Hepatocyte (in vitro differentiated cells): ENCODE measurements at regions not wholly inside any gene's neighbourhood (a gene's known extent, or its start where the extent isn't known, plus 50 kb on each side); places are given as distances from the start of the nearest gene placed in this dataset.

ENCODE experiments used
- DNase-seq: peaks from one replicate; pipeline ENCODE4 v3.0.0-alpha.2; 2016; ENCODE audit warnings: low spot score
- H2AFZ ChIP-seq: fragments of 200-600 bp; sonication (generic); 2 replicates; pipeline ENCODE4 v1.6.0; 2016; ENCODE audit warnings: antibody characterized with exemption, mild to moderate bottlenecking
- H3K27ac ChIP-seq: fragments of 200-600 bp; sonication (generic); 2 replicates; pipeline ENCODE4 v1.5.1; 2016; ENCODE audit warnings: mild to moderate bottlenecking
- H3K27me3 ChIP-seq: fragments of 200-600 bp; sonication (generic); 2 replicates; pipeline ENCODE4 v1.6.1; 2016
- H3K36me3 ChIP-seq: fragments of 200-600 bp; sonication (generic); replicated peaks from 2 replicates; pipeline ENCODE4 v1.5.1; 2016; ENCODE audit warnings: low read depth; ENCODE audit not compliant: insufficient read depth
- H3K4me1 ChIP-seq: fragments of 200-600 bp; sonication (generic); 2 replicates; pipeline ENCODE4 v1.5.1; 2016; ENCODE audit warnings: mild to moderate bottlenecking, moderate library complexity; ENCODE audit not compliant: insufficient read depth
- H3K4me2 ChIP-seq: fragments of 200-600 bp; sonication (generic); 2 replicates; pipeline ENCODE4 v1.6.0; 2016
- H3K4me3 ChIP-seq: fragments of 200-600 bp; sonication (generic); 2 replicates; pipeline ENCODE4 v1.5.1; 2016; ENCODE audit warnings: mild to moderate bottlenecking
- H3K79me2 ChIP-seq: fragments of 200-600 bp; sonication (generic); 2 replicates; pipeline ENCODE4 v1.6.0; 2017; ENCODE audit warnings: mild to moderate bottlenecking
- H3K9me2 ChIP-seq: fragments of 200-600 bp; sonication (generic); replicated peaks from 2 replicates; pipeline ENCODE4 v1.6.0; 2017; ENCODE audit warnings: mild to moderate bottlenecking; ENCODE audit not compliant: insufficient read depth
- H3K9me3 ChIP-seq: fragments of 200-600 bp; sonication (generic); 2 replicates; pipeline ENCODE4 v1.5.1; 2016; ENCODE audit warnings: low read depth, mild to moderate bottlenecking
- H4K20me1 ChIP-seq: fragments of 200-600 bp; sonication (generic); 2 replicates; pipeline ENCODE4 v1.6.0; 2016; ENCODE audit warnings: mild to moderate bottlenecking; ENCODE audit not compliant: insufficient read depth, poor library complexity, severe bottlenecking
- CTCF ChIP-seq: fragments of 200-600 bp; sonication (generic); IDR thresholded peaks from 2 replicates; pipeline ENCODE4 v1.5.1; 2016; ENCODE audit warnings: antibody characterized with exemption, mild to moderate bottlenecking; ENCODE audit not compliant: poor library complexity
- EZH2 ChIP-seq: fragments of 200-600 bp; sonication (generic); IDR thresholded peaks from 2 replicates; pipeline ENCODE4 v1.6.1; 2016; ENCODE audit warnings: antibody characterized with exemption, mild to moderate bottlenecking, borderline replicate concordance
- EZH2phosphoT487 ChIP-seq: fragments of 200-600 bp; sonication (generic); IDR thresholded peaks from one replicate; pipeline ENCODE4 v1.6.1; 2018; ENCODE audit warnings: antibody characterized with exemption, mild to moderate bottlenecking, low read depth, moderate library complexity; ENCODE audit not compliant: unreplicated experiment, severe bottlenecking
- WGBS: methylation state at CpG from one replicate; pipeline ENCODE4 v1.1.6; 2016; ENCODE audit warnings: low lambda C conversion rate; ENCODE audit errors: missing lambda C conversion rate; 5-methylcytosine and 5-hydroxymethylcytosine counted together

DNA sequence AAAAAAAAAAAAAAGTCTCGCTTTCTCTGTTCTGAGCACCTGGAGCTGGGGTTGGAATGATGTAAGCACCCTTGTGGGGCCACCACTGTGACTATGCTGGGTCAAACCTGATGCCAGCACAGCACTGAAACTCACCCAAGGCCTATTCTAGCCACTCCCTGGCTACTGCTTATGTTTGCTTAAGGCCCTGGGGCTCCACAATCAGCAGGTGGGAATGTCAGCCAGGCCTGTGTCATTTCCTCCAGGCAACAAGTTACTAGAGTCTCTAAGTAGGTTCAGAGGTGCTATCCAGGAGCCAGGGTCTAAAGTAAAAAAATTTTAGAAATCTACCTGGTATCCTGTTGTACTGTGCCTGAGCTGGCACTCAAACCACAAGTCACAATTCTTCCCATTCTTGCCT, 1306.8 kb downstream of the STIM2 start:
- H3K4me1 ChIP-seq: no peaks in the 10 kb centered on the region
- no peak overlapping the region for H3K27ac ChIP-seq
- DNase-seq: peak; percentile 19
- no peak overlapping the region for H3K4me2 ChIP-seq
- H3K9me2 ChIP-seq: no peaks in the 10 kb centered on the region
- no peaks in the 10 kb centered on the region for H3K36me3 ChIP-seq
- H2AFZ ChIP-seq: no peak overlapping the region
- no peaks in the 10 kb centered on the region for H4K20me1 ChIP-seq
- no peak overlapping the region for H3K4me3 ChIP-seq
- 85% methylated on average over 1 of the region's 1 CpG for WGBS
- H3K79me2 ChIP-seq: no peaks in the 10 kb centered on the region
- TF ChIP-seq EZH2: no peak
- no peak for TF ChIP-seq EZH2phosphoT487
- no peak for TF ChIP-seq CTCF
- H3K9me3 ChIP-seq: no peaks in the 10 kb centered on the region
- no peaks in the 10 kb centered on the region for H3K27me3 ChIP-seq

DNA sequence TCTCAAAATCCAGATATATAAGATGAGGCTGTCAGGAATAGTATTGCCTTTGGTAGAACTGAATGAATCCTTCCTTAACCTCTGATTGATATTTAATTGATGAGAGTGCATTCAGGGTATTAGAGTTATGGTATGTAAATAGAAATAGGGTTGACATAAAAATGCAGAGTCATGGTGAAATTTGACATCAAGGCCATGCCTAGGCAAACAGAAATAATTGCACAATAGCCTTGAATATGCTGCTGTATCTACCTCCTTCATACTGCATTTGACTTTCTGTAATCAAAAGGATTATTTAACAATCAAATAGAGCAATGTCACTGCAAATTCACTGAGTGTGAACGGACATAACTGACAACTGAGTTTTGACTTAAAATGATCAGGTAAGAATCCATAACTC, 1316.3 kb downstream of the STIM2 start:
- H3K9me2 ChIP-seq: no peaks in the 10 kb centered on the region
- no peaks in the 10 kb centered on the region for H3K36me3 ChIP-seq
- H3K27me3 ChIP-seq: no peaks in the 10 kb centered on the region
- no peak overlapping the region for H3K4me2 ChIP-seq
- TF ChIP-seq EZH2phosphoT487 (no peak), EZH2 (no peak), CTCF (no peak)
- 73% methylated on average over 1 of the region's 1 CpG for WGBS
- H3K27ac ChIP-seq: no peak overlapping the region
- H3K4me3 ChIP-seq: no peak overlapping the region
- no peaks in the 10 kb centered on the region for H3K4me1 ChIP-seq
- H3K9me3 ChIP-seq: no peaks in the 10 kb centered on the region
- no peak for DNase-seq
- H4K20me1 ChIP-seq: no peaks in the 10 kb centered on the region
- no peaks in the 10 kb centered on the region for H3K79me2 ChIP-seq
- no peak overlapping the region for H2AFZ ChIP-seq

- Histone ChIP-seq H3K4me2 (no peak overlapping the region), H3K36me3 (no peaks in the 10 kb centered on the region), H3K4me1 (no peaks in the 10 kb centered on the region), H3K9me2 (no peaks in the 10 kb centered on the region), H3K79me2 (no peaks in the 10 kb centered on the region), H4K20me1 (no peaks in the 10 kb centered on the region), H3K4me3 (no peak overlapping the region), H3K9me3 (no peaks in the 10 kb centered on the region), H3K27me3 (no peaks in the 10 kb centered on the region), H3K27ac (no peak overlapping the region), H2AFZ (no peak overlapping the region)
- no peak for TF ChIP-seq CTCF
- TF ChIP-seq EZH2phosphoT487: no peak
- no peak for TF ChIP-seq EZH2
- DNase-seq: no peak
Measured at GRCh38 chr4:28177641-28178040, 1317.0 kb downstream of the STIM2 start.

DNA sequence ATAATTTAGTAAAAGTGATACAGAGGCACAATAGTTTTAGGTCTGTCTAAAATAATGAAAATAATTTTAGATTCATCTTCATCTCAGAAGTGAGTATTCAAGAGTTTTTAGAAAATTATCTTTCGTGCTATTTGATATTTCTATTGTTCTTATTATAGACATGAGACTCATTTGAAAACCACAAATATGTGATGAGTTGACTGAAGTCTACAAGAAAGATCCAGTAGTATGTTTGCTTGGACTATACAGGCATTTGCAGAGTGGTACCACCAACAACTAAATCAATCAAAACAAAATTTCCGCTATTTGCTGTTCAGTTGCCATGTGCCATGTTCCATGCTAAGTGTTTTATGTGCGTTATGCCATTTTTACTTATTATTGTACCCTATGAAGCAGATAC, 1318.5 kb downstream of the STIM2 start:
- no peaks in the 10 kb centered on the region for H3K36me3 ChIP-seq
- H3K9me3 ChIP-seq: no peaks in the 10 kb centered on the region
- no peak overlapping the region for H3K4me3 ChIP-seq
- H2AFZ ChIP-seq: no peak overlapping the region
- no peaks in the 10 kb centered on the region for H3K9me2 ChIP-seq
- H4K20me1 ChIP-seq: no peaks in the 10 kb centered on the region
- WGBS: 90% methylated on average over 3 of the region's 3 CpGs
- no peaks in the 10 kb centered on the region for H3K27me3 ChIP-seq
- TF ChIP-seq EZH2phosphoT487 (no peak), CTCF (no peak)
- H3K4me1 ChIP-seq: no peaks in the 10 kb centered on the region
- H3K27ac ChIP-seq: no peak overlapping the region
- no peak overlapping the region for H3K4me2 ChIP-seq
- DNase-seq: no peak
- no peaks in the 10 kb centered on the region for H3K79me2 ChIP-seq
